NOMO-1 treated with dmso at 0.1 percent for 144 hours (cell line): ENCODE measurements at regions not wholly inside any gene's neighbourhood (a gene's known extent, or its start where the extent isn't known, plus 50 kb on each side); places are given as distances from the start of the nearest gene placed in this dataset.
"Not testable (repeated sequence)": the region's sequence is repeated elsewhere in the genome, so short reads cannot be mapped to it uniquely, and the experiment has no call there.

Experiments used
- DNase-seq: peaks from one replicate; lab custom pipeline; 2025; ENCODE audit not compliant: unreplicated experiment; lab: John Stamatoyannopoulos, UW

GRCh38 chrX:45437186-45437585 is 236.5 kb upstream of the DIPK2B start:
- DNase-seq = no peak

GRCh38 chrX:45435481-45435880 is 234.8 kb upstream of the DIPK2B start:
- DNase-seq = no peak

GRCh38 chrX:45434231-45434630 is 233.6 kb upstream of the DIPK2B start:
- no peak for DNase-seq

- no peak for DNase-seq
Measured at GRCh38 chrX:45428831-45429230, 228.2 kb upstream of the DIPK2B start.

GRCh38 chrX:45424326-45424725 is 223.7 kb upstream of the DIPK2B start:
- DNase-seq = no peak

GRCh38 chrX:45422216-45422925 is 221.7 kb upstream of the DIPK2B start:
- DNase-seq = no peak

- DNase-seq = no peak
Measured at GRCh38 chrX:45421806-45422205, 221.1 kb upstream of the DIPK2B start.

- no peak for DNase-seq
Measured at GRCh38 chrX:45404206-45404605, 203.5 kb upstream of the DIPK2B start.

- no peak for DNase-seq
Measured at GRCh38 chrX:45401923-45402322, 201.2 kb upstream of the DIPK2B start.

- DNase-seq = not testable (repeated sequence)
Measured at GRCh38 chrX:45400951-45401725, 200.5 kb upstream of the DIPK2B start.

- DNase-seq = no peak
Measured at GRCh38 chrX:45400027-45400779, 199.5 kb upstream of the DIPK2B start.

GRCh38 chrX:45385757-45386156 is 185.1 kb upstream of the DIPK2B start:
- DNase-seq = no peak

- no peak for DNase-seq
Measured at GRCh38 chrX:45381841-45382240, 181.2 kb upstream of the DIPK2B start.

- DNase-seq = no peak
Measured at GRCh38 chrX:45381366-45381765, 180.7 kb upstream of the DIPK2B start.

- no peak for DNase-seq
Measured at GRCh38 chrX:45379236-45379635, 178.6 kb upstream of the DIPK2B start.

- no peak for DNase-seq
Measured at GRCh38 chrX:45372151-45372550, 171.5 kb upstream of the DIPK2B start.

- DNase-seq = no peak
Measured at GRCh38 chrX:45368705-45369104, 168.0 kb upstream of the DIPK2B start.

GRCh38 chrX:45363596-45363995 is 162.9 kb upstream of the DIPK2B start:
- DNase-seq = no peak

GRCh38 chrX:45360571-45360970 is 159.9 kb upstream of the DIPK2B start:
- DNase-seq = no peak

GRCh38 chrX:45358392-45358791 is 157.7 kb upstream of the DIPK2B start:
- no peak for DNase-seq

- DNase-seq = no peak
Measured at GRCh38 chrX:45353456-45353855, 152.8 kb upstream of the DIPK2B start.

- DNase-seq = no peak
Measured at GRCh38 chrX:45352611-45353010, 151.9 kb upstream of the DIPK2B start.
